ENCODE measurements at regions not wholly inside any gene's neighbourhood (a gene's known extent, or its start where the extent isn't known, plus 50 kb on each side); places are given as distances from the start of the nearest gene placed in this dataset.

- Histone ChIP-seq H2AFZ (ENCODE audit: low read length) (no peak overlapping the region), H3K9me2 (replicated peaks; ENCODE audit: insufficient read depth, low read length) (no peaks in the 10 kb centered on the region), H3F3A (ENCODE audit: insufficient read depth, low read length) (no peaks in the 10 kb centered on the region), H4K20me1 (ENCODE audit: insufficient read depth, low read length) (no peaks in the 10 kb centered on the region), H3K27ac (ENCODE audit: low read length) (no peak overlapping the region), H3K9ac (ENCODE audit: low read length) (no peak overlapping the region), H3K4me3 (ENCODE audit: low read length) (no peak overlapping the region), H3K4me1 (ENCODE audit: low read length) (no peaks in the 10 kb centered on the region), H3K79me2 (ENCODE audit: low read length) (no peaks in the 10 kb centered on the region), H3K36me3 (replicated peaks; ENCODE audit: insufficient read depth, low read length) (no peaks in the 10 kb centered on the region), H3K9me3 (replicated peaks; ENCODE audit: insufficient read depth, low read length) (no peaks in the 10 kb centered on the region), H3K4me2 (ENCODE audit: low read depth, low read length) (no peak overlapping the region), H3K27me3 (replicated peaks; ENCODE audit: insufficient read depth, low read length) (no peaks in the 10 kb centered on the region)
- TF ChIP-seq EZH2phosphoT487 (IDR thresholded peaks at IDR 0.05; ENCODE audit: low read length) (no peak), CTCF (IDR thresholded peaks at IDR 0.05; ENCODE audit: low read length) (no peak), EZH2 (optimal IDR thresholded peaks at IDR 0.05; ENCODE audit: low read depth, low read length) (no peak)
- DNase-seq, result no peak
Observed at GRCh38 chr10:44308935-44309334, 76.0 kb downstream of the CXCL12 start.

- Histone ChIP-seq H3K27me3 (replicated peaks; ENCODE audit: insufficient read depth, low read length) (no peaks in the 10 kb centered on the region), H3K4me1 (ENCODE audit: low read length) (no peaks in the 10 kb centered on the region), H3K9me3 (replicated peaks; ENCODE audit: insufficient read depth, low read length) (no peaks in the 10 kb centered on the region), H3K36me3 (replicated peaks; ENCODE audit: insufficient read depth, low read length) (no peaks in the 10 kb centered on the region), H3K4me2 (ENCODE audit: low read depth, low read length) (no peak overlapping the region), H3F3A (ENCODE audit: insufficient read depth, low read length) (no peaks in the 10 kb centered on the region), H2AFZ (ENCODE audit: low read length) (no peak overlapping the region), H3K79me2 (ENCODE audit: low read length) (no peaks in the 10 kb centered on the region), H3K27ac (ENCODE audit: low read length) (no peak overlapping the region), H4K20me1 (ENCODE audit: insufficient read depth, low read length) (no peaks in the 10 kb centered on the region), H3K4me3 (ENCODE audit: low read length) (no peak overlapping the region), H3K9ac (ENCODE audit: low read length) (no peak overlapping the region), H3K9me2 (replicated peaks; ENCODE audit: insufficient read depth, low read length) (no peaks in the 10 kb centered on the region)
- no peak for DNase-seq
- no peak for TF ChIP-seq EZH2phosphoT487 (IDR thresholded peaks at IDR 0.05; ENCODE audit: low read length)
- TF ChIP-seq EZH2 (optimal IDR thresholded peaks at IDR 0.05; ENCODE audit: low read depth, low read length), result no peak
- TF ChIP-seq CTCF (IDR thresholded peaks at IDR 0.05; ENCODE audit: low read length), result no peak
Observed at GRCh38 chr10:44307691-44308090, 77.2 kb downstream of the CXCL12 start.

DNA sequence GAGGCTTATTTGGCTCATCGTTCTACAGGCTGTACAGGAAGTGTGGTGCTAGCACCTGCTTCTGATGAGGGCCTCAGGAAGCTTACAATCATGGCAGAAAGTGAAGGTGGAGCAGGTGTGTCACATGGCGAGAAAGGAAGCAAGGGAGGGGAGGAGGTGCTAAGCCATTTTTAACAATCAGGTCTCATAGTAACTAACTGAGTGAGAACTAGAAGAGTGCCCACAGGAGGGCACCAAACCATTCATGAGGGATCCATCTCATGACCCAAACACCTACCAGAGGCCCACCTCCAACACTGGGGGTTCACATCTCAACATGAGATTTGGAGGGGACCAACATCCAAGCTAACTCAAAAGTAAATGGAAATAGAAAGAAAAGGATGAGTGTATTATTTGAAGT, 78.1 kb downstream of the CXCL12 start:
- Histone ChIP-seq H3K27me3 (replicated peaks; ENCODE audit: insufficient read depth, low read length) (no peaks in the 10 kb centered on the region), H3F3A (ENCODE audit: insufficient read depth, low read length) (no peaks in the 10 kb centered on the region), H3K9me2 (replicated peaks; ENCODE audit: insufficient read depth, low read length) (no peaks in the 10 kb centered on the region), H3K36me3 (replicated peaks; ENCODE audit: insufficient read depth, low read length) (no peaks in the 10 kb centered on the region), H3K9ac (ENCODE audit: low read length) (no peak overlapping the region), H3K9me3 (replicated peaks; ENCODE audit: insufficient read depth, low read length) (no peaks in the 10 kb centered on the region), H3K4me3 (ENCODE audit: low read length) (no peak overlapping the region), H3K4me2 (ENCODE audit: low read depth, low read length) (no peak overlapping the region), H3K79me2 (ENCODE audit: low read length) (no peaks in the 10 kb centered on the region), H3K27ac (ENCODE audit: low read length) (no peak overlapping the region), H3K4me1 (ENCODE audit: low read length) (no peaks in the 10 kb centered on the region), H2AFZ (ENCODE audit: low read length) (no peak overlapping the region), H4K20me1 (ENCODE audit: insufficient read depth, low read length) (no peaks in the 10 kb centered on the region)
- no peak for DNase-seq
- TF ChIP-seq EZH2 (optimal IDR thresholded peaks at IDR 0.05; ENCODE audit: low read depth, low read length) (no peak), CTCF (IDR thresholded peaks at IDR 0.05; ENCODE audit: low read length) (no peak), EZH2phosphoT487 (IDR thresholded peaks at IDR 0.05; ENCODE audit: low read length) (no peak)
